ENCODE measurements at regions not wholly inside any gene's neighbourhood (a gene's known extent, or its start where the extent isn't known, plus 50 kb on each side); places are given as distances from the start of the nearest gene placed in this dataset.

GRCh38 chr6:78484198-78485064 lies 382.9 kb upstream of the IRAK1BP1 start:
- Histone ChIP-seq H3K27me3 (no peaks in the 10 kb centered on the region), H3K4me1 (no peaks in the 10 kb centered on the region), H3K9me3 (no peaks in the 10 kb centered on the region), H3K4me3 (no peak overlapping the region), H3K27ac (no peak overlapping the region), H3K36me3 (no peaks in the 10 kb centered on the region)
- DNase-seq = no peak
- intact Hi-C loops (cut with DNase I; ENCODE audit: low total_unique reads) = no loop called here
- 80 to 97% (median 92%) methylated on average over 1 of the region's 1 CpG for WGBS, 5 donors
- TF ChIP-seq POLR2AphosphoS5 (IDR thresholded peaks at IDR 0.05) (no peak), POLR2A (IDR thresholded peaks at IDR 0.05) (no peak), CTCF (IDR thresholded peaks at IDR 0.05) (no peak), EP300 (IDR thresholded peaks at IDR 0.05) (no peak)

GRCh38 chr6:78487401-78487800 lies 379.9 kb upstream of the IRAK1BP1 start:
- no peak overlapping the region for H3K4me3 ChIP-seq
- intact Hi-C loops (cut with DNase I; ENCODE audit: low total_unique reads) = no loop called here
- H3K9me3 ChIP-seq = no peaks in the 10 kb centered on the region
- H3K27me3 ChIP-seq = no peaks in the 10 kb centered on the region
- H3K36me3 ChIP-seq = no peaks in the 10 kb centered on the region
- no peak for TF ChIP-seq POLR2AphosphoS5 (IDR thresholded peaks at IDR 0.05)
- TF ChIP-seq EP300 (IDR thresholded peaks at IDR 0.05) = no peak
- TF ChIP-seq CTCF (IDR thresholded peaks at IDR 0.05) = no peak
- TF ChIP-seq POLR2A (IDR thresholded peaks at IDR 0.05) = no peak
- H3K27ac ChIP-seq = no peak overlapping the region
- no peak for DNase-seq
- H3K4me1 ChIP-seq = no peaks in the 10 kb centered on the region
- 63 to 94% (median 90%) methylated on average over 1 of the region's 1 CpG for WGBS, 5 donors

GRCh38 chr6:78489874-78490273 lies 377.5 kb upstream of the IRAK1BP1 start:
- no peak overlapping the region for H3K4me3 ChIP-seq
- TF ChIP-seq POLR2A (IDR thresholded peaks at IDR 0.05) (no peak), EP300 (IDR thresholded peaks at IDR 0.05) (no peak), POLR2AphosphoS5 (IDR thresholded peaks at IDR 0.05) (no peak), CTCF (IDR thresholded peaks at IDR 0.05) (no peak)

GRCh38 chr6:78492351-78493017 lies 374.9 kb upstream of the IRAK1BP1 start:
- 52 to 58% (median 55%) methylated on average over 4 of the region's 4 CpGs for WGBS, 5 donors
- TF ChIP-seq POLR2AphosphoS5 (IDR thresholded peaks at IDR 0.05) (no peak), EP300 (IDR thresholded peaks at IDR 0.05) (no peak), POLR2A (IDR thresholded peaks at IDR 0.05) (no peak), CTCF (IDR thresholded peaks at IDR 0.05) (no peak)
- no peaks in the 10 kb centered on the region for H3K36me3 ChIP-seq
- no peaks in the 10 kb centered on the region for H3K4me1 ChIP-seq
- intact Hi-C loops (cut with DNase I; ENCODE audit: low total_unique reads) = no loop called here
- no peak overlapping the region for H3K4me3 ChIP-seq
- no peak for DNase-seq
- no peaks in the 10 kb centered on the region for H3K9me3 ChIP-seq
- H3K27me3 ChIP-seq = no peaks in the 10 kb centered on the region
- no peak overlapping the region for H3K27ac ChIP-seq

More at GRCh38 chr6:78489874-78490273, 377.5 kb upstream of the IRAK1BP1 start:
- no peaks in the 10 kb centered on the region for H3K36me3 ChIP-seq
- H3K9me3 ChIP-seq = no peaks in the 10 kb centered on the region
- intact Hi-C loops (cut with DNase I; ENCODE audit: low total_unique reads) = no loop called here
- DNase-seq = no peak
- WGBS, 5 donors = 16 to 30% (median 27%) methylated on average over 1 of the region's 1 CpG
- H3K27ac ChIP-seq = no peak overlapping the region
- H3K4me1 ChIP-seq = no peaks in the 10 kb centered on the region
- no peaks in the 10 kb centered on the region for H3K27me3 ChIP-seq
